PFSK-1 (cell line): ENCODE measurements at regions not wholly inside any gene's neighbourhood (a gene's known extent, or its start where the extent isn't known, plus 50 kb on each side); places are given as distances from the start of the nearest gene placed in this dataset.

ENCODE experiments used
- FOXP2 ChIP-seq: optimal IDR thresholded peaks from 2 replicates; pipeline ENCODE3; 2011; ENCODE audit warnings: borderline replicate concordance, control low read depth, inconsistent platforms; ENCODE audit not compliant: insufficient read depth; ENCODE audit errors: extremely low read length, extremely low read depth
- POLR2AphosphoS5 ChIP-seq: IDR thresholded peaks from 2 replicates; pipeline ENCODE4 v1.6.1; 2012; ENCODE audit warnings: low read depth, mild to moderate bottlenecking, control low read depth, low read length, moderate library complexity
- SIN3A ChIP-seq: IDR thresholded peaks from 2 replicates; pipeline ENCODE4 v1.6.1; 2012; ENCODE audit warnings: mild to moderate bottlenecking, low read length, moderate library complexity, borderline replicate concordance; ENCODE audit not compliant: insufficient read depth
- TAF1 ChIP-seq: IDR thresholded peaks from 2 replicates; pipeline ENCODE4 v1.6.1; 2012; ENCODE audit warnings: low read length, control low read depth, borderline replicate concordance; ENCODE audit not compliant: insufficient read depth
- TF ChIP-seq, protein P1 (sequence below), 2 experiments: IDR thresholded peaks; 2 replicates each; pipeline versions ENCODE4 v1.6.1 to v1.8.0; 2011 to 2012; ENCODE audit warnings: low read depth in 2 of 2, low read length in 2 of 2, control low read depth in 1 of 2, inconsistent platforms in 1 of 2, mild to moderate bottlenecking in 1 of 2, moderate library complexity in 1 of 2; ENCODE audit not compliant: insufficient read depth in 1 of 2

DNA sequence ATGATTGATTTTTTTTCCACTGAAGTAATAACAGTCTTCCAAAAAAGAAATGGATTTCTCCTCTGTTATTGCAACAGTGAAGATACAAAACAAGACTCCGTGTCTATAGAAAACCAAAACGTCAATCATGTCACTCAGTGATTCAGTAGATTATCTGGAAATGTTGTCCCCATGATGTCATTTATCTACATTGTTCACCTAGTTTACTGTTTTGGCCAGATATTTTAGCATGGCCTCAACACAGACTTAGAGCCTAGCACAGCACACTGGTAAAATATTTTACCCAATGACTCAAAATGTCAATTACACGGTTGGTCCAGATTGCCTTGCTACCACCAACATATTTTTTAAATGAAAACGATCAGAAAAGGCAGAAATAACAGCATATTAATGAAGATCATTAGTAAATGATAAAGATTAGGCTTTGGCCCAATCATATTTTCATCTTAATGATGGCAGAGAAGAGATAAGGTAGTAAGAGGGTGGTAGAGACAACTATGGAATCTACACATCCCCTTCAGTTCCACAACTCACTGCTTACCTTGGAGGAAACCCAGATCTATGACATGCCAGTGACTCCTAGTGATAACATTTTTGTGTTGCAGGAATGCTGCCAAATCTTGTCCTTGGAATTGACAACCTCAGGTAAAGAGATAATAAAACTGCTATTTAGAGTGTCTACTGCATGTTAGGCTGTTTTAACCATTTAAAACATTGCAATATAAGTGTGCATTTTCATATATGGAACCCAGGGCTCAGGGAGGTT lies 347.7 kb upstream of the ARPP21 start:
- TF ChIP-seq FOXP2 (no peak), TAF1 (no peak), SIN3A (no peak), POLR2AphosphoS5 (no peak)
- TF ChIP-seq, protein P1, sequence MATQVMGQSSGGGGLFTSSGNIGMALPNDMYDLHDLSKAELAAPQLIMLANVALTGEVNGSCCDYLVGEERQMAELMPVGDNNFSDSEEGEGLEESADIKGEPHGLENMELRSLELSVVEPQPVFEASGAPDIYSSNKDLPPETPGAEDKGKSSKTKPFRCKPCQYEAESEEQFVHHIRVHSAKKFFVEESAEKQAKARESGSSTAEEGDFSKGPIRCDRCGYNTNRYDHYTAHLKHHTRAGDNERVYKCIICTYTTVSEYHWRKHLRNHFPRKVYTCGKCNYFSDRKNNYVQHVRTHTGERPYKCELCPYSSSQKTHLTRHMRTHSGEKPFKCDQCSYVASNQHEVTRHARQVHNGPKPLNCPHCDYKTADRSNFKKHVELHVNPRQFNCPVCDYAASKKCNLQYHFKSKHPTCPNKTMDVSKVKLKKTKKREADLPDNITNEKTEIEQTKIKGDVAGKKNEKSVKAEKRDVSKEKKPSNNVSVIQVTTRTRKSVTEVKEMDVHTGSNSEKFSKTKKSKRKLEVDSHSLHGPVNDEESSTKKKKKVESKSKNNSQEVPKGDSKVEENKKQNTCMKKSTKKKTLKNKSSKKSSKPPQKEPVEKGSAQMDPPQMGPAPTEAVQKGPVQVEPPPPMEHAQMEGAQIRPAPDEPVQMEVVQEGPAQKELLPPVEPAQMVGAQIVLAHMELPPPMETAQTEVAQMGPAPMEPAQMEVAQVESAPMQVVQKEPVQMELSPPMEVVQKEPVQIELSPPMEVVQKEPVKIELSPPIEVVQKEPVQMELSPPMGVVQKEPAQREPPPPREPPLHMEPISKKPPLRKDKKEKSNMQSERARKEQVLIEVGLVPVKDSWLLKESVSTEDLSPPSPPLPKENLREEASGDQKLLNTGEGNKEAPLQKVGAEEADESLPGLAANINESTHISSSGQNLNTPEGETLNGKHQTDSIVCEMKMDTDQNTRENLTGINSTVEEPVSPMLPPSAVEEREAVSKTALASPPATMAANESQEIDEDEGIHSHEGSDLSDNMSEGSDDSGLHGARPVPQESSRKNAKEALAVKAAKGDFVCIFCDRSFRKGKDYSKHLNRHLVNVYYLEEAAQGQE (IDR thresholded peaks at IDR 0.05; ENCODE audit: insufficient read depth in 1 of 2, low read depth in 2 of 2, low read length in 2 of 2): no peak

DNA sequence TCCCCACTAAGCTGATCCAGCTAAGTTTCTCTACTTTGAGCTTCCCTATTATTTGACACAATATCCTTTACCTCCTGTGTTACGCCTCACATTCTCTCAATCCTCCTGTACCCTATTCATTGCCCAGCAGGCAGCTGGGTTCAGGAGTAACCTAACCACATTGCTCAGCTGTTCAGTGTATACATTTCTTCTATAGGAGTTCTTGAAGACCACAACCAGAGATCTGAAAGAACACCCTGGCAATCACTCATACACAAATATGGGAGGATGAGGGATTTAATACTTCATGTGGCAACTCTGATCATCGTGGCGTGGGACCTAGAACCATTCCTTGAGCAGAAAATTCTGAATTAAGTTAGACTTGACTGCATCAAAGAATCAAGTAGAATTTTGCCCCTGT lies 346.8 kb upstream of the ARPP21 start:
- no peak for TF ChIP-seq SIN3A
- no peak for TF ChIP-seq POLR2AphosphoS5
- TF ChIP-seq, protein P1 (IDR thresholded peaks at IDR 0.05; ENCODE audit: insufficient read depth in 1 of 2, low read depth in 2 of 2, low read length in 2 of 2): no peak
- no peak for TF ChIP-seq FOXP2
- TF ChIP-seq TAF1: no peak

DNA sequence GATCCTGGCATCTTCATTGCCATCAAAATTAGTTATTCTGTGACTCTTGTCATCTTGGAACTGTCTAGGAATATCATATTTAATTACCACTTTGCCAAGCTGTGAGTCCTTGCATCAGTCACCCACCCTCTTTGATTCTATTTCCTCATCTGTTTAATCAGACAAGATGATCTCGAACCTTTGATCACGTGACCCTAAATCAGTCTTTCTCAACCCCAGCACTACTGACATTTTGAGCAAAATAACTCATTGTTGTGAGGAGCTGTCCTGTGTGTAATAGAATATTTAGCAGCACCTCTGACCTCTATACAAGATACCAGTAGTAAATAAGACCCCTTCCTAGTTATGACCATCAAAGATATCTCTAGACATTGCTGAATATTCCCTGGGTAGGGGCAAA lies 343.4 kb upstream of the ARPP21 start:
- TF ChIP-seq FOXP2 (no peak), TAF1 (no peak), POLR2AphosphoS5 (no peak), SIN3A (no peak)
- TF ChIP-seq, protein P1 (IDR thresholded peaks at IDR 0.05; ENCODE audit: insufficient read depth in 1 of 2, low read depth in 2 of 2, low read length in 2 of 2): no peak

- TF ChIP-seq FOXP2: no peak
- no peak for TF ChIP-seq TAF1
- no peak for TF ChIP-seq SIN3A
- TF ChIP-seq, protein P1 (IDR thresholded peaks at IDR 0.05; ENCODE audit: insufficient read depth in 1 of 2, low read depth in 2 of 2, low read length in 2 of 2): no peak
Observed at GRCh38 chr3:35296533-35296932, 342.8 kb upstream of the ARPP21 start.

DNA sequence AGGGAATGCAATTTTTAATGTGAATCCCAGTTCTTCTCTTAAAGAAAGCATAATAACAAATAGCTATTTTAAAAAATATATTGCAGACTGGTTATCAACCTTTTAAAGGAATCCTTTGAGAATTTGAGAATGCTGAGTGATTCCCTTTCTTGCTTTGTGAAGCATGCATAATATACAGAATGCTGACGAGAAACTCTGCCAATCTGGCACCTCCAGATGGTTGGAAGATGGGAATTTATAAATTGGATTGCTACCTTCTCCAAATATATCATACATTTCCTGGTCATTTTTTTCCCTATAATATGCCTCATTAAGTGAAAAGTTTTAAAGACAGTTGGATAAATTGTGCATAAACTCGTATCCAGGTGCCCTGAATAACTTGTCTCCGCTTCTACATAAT lies 333.9 kb upstream of the ARPP21 start:
- no peak for TF ChIP-seq POLR2AphosphoS5
- no peak for TF ChIP-seq TAF1
- no peak for TF ChIP-seq FOXP2
- no peak for TF ChIP-seq SIN3A
- TF ChIP-seq, protein P1 (IDR thresholded peaks at IDR 0.05; ENCODE audit: insufficient read depth in 1 of 2, low read depth in 2 of 2, low read length in 2 of 2): no peak
